ENCODE measurements at regions not wholly inside any gene's neighbourhood (a gene's known extent, or its start where the extent isn't known, plus 50 kb on each side); places are given as distances from the start of the nearest gene placed in this dataset.

GRCh38 chr5:1934801-1935429 lies 52.2 kb upstream of the IRX4 start:
- no peak for DNase-seq

GRCh38 chr5:1934056-1934394 lies 51.3 kb upstream of the IRX4 start:
- DNase-seq = no peak

GRCh38 chr5:1933364-1934055 lies 50.8 kb upstream of the IRX4 start:
- DNase-seq = no peak

Data from left kidney (tissue), 1 donor.